CD14-positive monocyte (primary cell): ENCODE measurements at regions not wholly inside any gene's neighbourhood (a gene's known extent, or its start where the extent isn't known, plus 50 kb on each side); places are given as distances from the start of the nearest gene placed in this dataset.

ENCODE experiments used
- DNase-seq, 3 donors: peaks; one replicate each; pipeline ENCODE4 v3.0.0-alpha.2; 2011 to 2022
- H2AFZ ChIP-seq: 2 replicates; pipeline ENCODE4 v1.6.0; 2012; ENCODE audit warnings: mild to moderate bottlenecking, low read depth, low read length, inconsistent platforms; ENCODE audit not compliant: insufficient read depth, poor library complexity, severe bottlenecking
- H3K27ac ChIP-seq, 2 donors: 1 replicate in 1 of 2; 2 replicates in 1 of 2; pipeline ENCODE4 v1.5.1; 2012 to 2013; ENCODE audit warnings: low read length in 2 of 2, control low read depth in 1 of 2, inconsistent platforms in 1 of 2, low read depth in 1 of 2, mild to moderate bottlenecking in 1 of 2
- H3K27me3 ChIP-seq, 2 donors: one replicate each; pipeline versions ENCODE4 v1.6.0 to v1.6.1; 2011 to 2013; ENCODE audit warnings: low read length in 2 of 2; ENCODE audit not compliant: control insufficient read depth in 2 of 2, insufficient read depth in 2 of 2
- H3K36me3 ChIP-seq, 2 donors: replicated peaks in 1 of 2; 1 replicate in 1 of 2; 2 replicates in 1 of 2; pipeline versions ENCODE4 v1.5.1 to v1.6.1; 2012 to 2013; ENCODE audit warnings: low read length in 2 of 2, control low read depth in 1 of 2, inconsistent platforms in 1 of 2, mild to moderate bottlenecking in 1 of 2; ENCODE audit not compliant: insufficient read depth in 2 of 2, control insufficient read depth in 1 of 2
- H3K4me1 ChIP-seq, 2 donors: 1 replicate in 1 of 2; 2 replicates in 1 of 2; pipeline versions ENCODE4 v1.5.1 to v1.6.1; 2012 to 2013; ENCODE audit warnings: low read length in 2 of 2, control low read depth in 1 of 2, inconsistent platforms in 1 of 2, mild to moderate bottlenecking in 1 of 2, moderate library complexity in 1 of 2; ENCODE audit not compliant: insufficient read depth in 2 of 2, control insufficient read depth in 1 of 2
- H3K4me2 ChIP-seq: replicated peaks from 2 replicates; pipeline ENCODE3; 2012; ENCODE audit warnings: low read length, moderate library complexity, mild to moderate bottlenecking; ENCODE audit not compliant: poor library complexity, severe bottlenecking; ENCODE audit errors: extremely low read depth
- H3K4me3 ChIP-seq, 3 experiments: fragments of 200-600 bp in 1 of 3; sonication (generic) in 1 of 3; replicated peaks in 1 of 3; 1 replicate in 2 of 3; 2 replicates in 1 of 3; pipeline ENCODE4 v1.5.1; 2011 to 2013; ENCODE audit warnings: low read length in 3 of 3, mild to moderate bottlenecking in 3 of 3, control low read depth in 2 of 3, low read depth in 2 of 3, inconsistent platforms in 1 of 3, moderate library complexity in 1 of 3
- H3K79me2 ChIP-seq: 2 replicates; pipeline ENCODE4 v1.6.0; 2012; ENCODE audit warnings: mild to moderate bottlenecking, control low read depth, inconsistent platforms, low read length, moderate library complexity; ENCODE audit not compliant: insufficient read depth
- H3K9ac ChIP-seq: 2 replicates; pipeline ENCODE4 v1.6.0; 2017; ENCODE audit warnings: low read length, mild to moderate bottlenecking; ENCODE audit not compliant: insufficient read depth, poor library complexity, severe bottlenecking
- H3K9me3 ChIP-seq, 2 donors: replicated peaks in 1 of 2; 1 replicate in 1 of 2; 2 replicates in 1 of 2; pipeline versions ENCODE4 v1.5.1 to v1.6.1; 2012 to 2013; ENCODE audit warnings: low read length in 2 of 2, control low read depth in 1 of 2; ENCODE audit not compliant: control insufficient read depth in 1 of 2, insufficient read depth in 1 of 2
- H4K20me1 ChIP-seq: 2 replicates; pipeline ENCODE4 v1.6.0; 2012; ENCODE audit warnings: mild to moderate bottlenecking, low read length, control low read depth, moderate library complexity; ENCODE audit not compliant: insufficient read depth
- H3K27ac Mint-ChIP-seq, 7 donors: one replicate each; pipeline ENCODE4 v1.8.0; 2020; ENCODE audit warnings: mild to moderate bottlenecking in 7 of 7, mixed read lengths in 7 of 7, moderate library complexity in 6 of 7, inconsistent platforms in 2 of 7
- H3K27me3 Mint-ChIP-seq, 3 donors: one replicate each; pipeline ENCODE4 v1.8.0; 2021 to 2022; ENCODE audit warnings: low read depth in 3 of 3, mild to moderate bottlenecking in 3 of 3, mixed read lengths in 3 of 3, moderate library complexity in 3 of 3, inconsistent platforms in 1 of 3
- H3K36me3 Mint-ChIP-seq, 2 donors: one replicate each; pipeline ENCODE4 v1.8.0; 2020; ENCODE audit warnings: mixed read lengths in 2 of 2, inconsistent platforms in 1 of 2, mild to moderate bottlenecking in 1 of 2
- H3K4me1 Mint-ChIP-seq: one replicate; pipeline ENCODE4 v1.8.0; 2020; ENCODE audit warnings: mild to moderate bottlenecking, mixed read lengths
- H3K4me3 Mint-ChIP-seq, 2 donors: one replicate each; pipeline ENCODE4 v1.8.0; 2020; ENCODE audit warnings: mild to moderate bottlenecking in 2 of 2, mixed read lengths in 2 of 2, moderate library complexity in 1 of 2
- H3K9me3 Mint-ChIP-seq, 7 donors: one replicate each; pipeline ENCODE4 v1.8.0; 2020 to 2022; ENCODE audit warnings: mixed read lengths in 7 of 7, mild to moderate bottlenecking in 6 of 7, moderate library complexity in 6 of 7, inconsistent platforms in 2 of 7
- WGBS: methylation state at CpG from one replicate; pipeline ENCODE4 v1.1.5; 2013; ENCODE audit warnings: missing lambda C conversion rate; ENCODE audit not compliant: insufficient coverage; 5-methylcytosine and 5-hydroxymethylcytosine counted together
- intact Hi-C, 2 donors: fragments of 100-400 bp; cut with micrococcal nuclease; formaldehyde crosslinking; loops; one replicate each; pipeline versions ENCODE4 v1.15.0 to v1.15.1; 2023
- TF ChIP-seq, protein P1 (sequence below): fragments of 200-600 bp; IDR thresholded peaks from one replicate; pipeline ENCODE4 v1.8.0; 2022; ENCODE audit warnings: antibody characterized with exemption, mild to moderate bottlenecking

DNA sequence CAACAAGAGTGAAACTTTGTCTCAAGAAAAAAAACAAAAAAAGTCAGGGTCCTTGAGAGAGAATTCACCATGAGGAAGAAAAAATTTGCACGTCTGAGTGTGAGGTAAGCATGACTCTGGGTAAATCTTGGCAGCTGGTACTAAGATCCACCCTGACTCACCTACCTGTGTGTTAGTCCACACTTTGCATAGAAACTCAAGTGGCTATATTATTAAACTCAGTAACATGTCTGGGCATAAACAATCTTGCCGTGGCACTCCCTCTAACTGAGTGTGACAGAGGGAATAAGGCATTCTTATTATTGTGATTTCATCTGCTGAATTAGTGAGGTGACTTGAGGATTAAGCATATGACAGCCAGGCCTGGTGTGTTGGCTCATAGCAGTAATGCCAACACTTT is 259.4 kb upstream of the VLDLR start:
- no CpG with 5 or more reads among the region's 2 CpGs for whole genome bisulfite sequencing
- Mint-ChIP-seq H3K27ac (no peak overlapping the region), H3K36me3 (no peaks in the 10 kb centered on the region), H3K9me3 (no peaks in the 10 kb centered on the region), H3K27me3 (peaks cover 0 to 6% (median 3%) of the 10 kb centered on the region in 3 donors), H3K4me3 (no peak overlapping the region), H3K4me1 (no peaks in the 10 kb centered on the region)
- Histone ChIP-seq H3K27ac (no peak overlapping the region), H3K4me1 (no peaks in the 10 kb centered on the region), H4K20me1 (no peaks in the 10 kb centered on the region), H2AFZ (no peak overlapping the region), H3K4me3 (no peak overlapping the region), H3K27me3 (no peaks in the 10 kb centered on the region), H3K9me3 (no peaks in the 10 kb centered on the region), H3K79me2 (no peaks in the 10 kb centered on the region), H3K9ac (no peak overlapping the region), H3K4me2 (no peak overlapping the region), H3K36me3 (no peaks in the 10 kb centered on the region)
- TF ChIP-seq, protein P1, sequence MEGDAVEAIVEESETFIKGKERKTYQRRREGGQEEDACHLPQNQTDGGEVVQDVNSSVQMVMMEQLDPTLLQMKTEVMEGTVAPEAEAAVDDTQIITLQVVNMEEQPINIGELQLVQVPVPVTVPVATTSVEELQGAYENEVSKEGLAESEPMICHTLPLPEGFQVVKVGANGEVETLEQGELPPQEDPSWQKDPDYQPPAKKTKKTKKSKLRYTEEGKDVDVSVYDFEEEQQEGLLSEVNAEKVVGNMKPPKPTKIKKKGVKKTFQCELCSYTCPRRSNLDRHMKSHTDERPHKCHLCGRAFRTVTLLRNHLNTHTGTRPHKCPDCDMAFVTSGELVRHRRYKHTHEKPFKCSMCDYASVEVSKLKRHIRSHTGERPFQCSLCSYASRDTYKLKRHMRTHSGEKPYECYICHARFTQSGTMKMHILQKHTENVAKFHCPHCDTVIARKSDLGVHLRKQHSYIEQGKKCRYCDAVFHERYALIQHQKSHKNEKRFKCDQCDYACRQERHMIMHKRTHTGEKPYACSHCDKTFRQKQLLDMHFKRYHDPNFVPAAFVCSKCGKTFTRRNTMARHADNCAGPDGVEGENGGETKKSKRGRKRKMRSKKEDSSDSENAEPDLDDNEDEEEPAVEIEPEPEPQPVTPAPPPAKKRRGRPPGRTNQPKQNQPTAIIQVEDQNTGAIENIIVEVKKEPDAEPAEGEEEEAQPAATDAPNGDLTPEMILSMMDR: no peak
- intact Hi-C loops: no loop called here
- DNase-seq: no peak

DNA sequence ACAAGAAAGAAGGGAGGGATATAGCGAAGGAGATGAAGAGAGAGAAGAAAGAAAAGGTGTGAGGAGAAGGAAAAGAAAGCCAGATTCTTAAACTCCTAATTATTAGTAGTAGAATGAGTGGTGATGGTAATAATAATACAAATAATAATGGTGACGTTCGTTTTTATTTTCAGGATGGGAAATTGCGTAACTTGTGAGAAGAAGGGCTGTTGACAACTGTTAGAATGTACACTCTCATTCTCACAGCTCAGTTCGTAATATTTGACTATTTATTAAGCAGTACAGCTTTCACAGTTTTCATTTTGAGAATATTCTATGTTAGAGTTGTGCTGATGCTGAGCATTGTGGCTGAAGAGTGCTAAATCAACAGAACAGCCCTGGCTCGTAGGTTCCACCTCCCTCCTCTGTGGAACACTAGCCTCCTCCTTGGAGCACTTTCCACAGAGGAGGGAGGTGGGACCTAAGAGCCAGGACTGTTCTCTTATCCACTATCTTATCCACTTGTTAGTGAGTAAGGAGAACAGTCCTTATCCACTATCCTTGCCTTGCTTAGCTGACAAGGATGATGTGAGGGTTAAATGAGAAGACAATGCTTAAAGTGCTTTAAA is 258.3 kb upstream of the VLDLR start:
- Histone ChIP-seq H2AFZ (no peak overlapping the region), H3K27ac (no peak overlapping the region), H3K36me3 (no peaks in the 10 kb centered on the region), H3K79me2 (no peaks in the 10 kb centered on the region), H3K4me2 (no peak overlapping the region), H4K20me1 (no peaks in the 10 kb centered on the region), H3K9ac (no peak overlapping the region), H3K4me3 (no peak overlapping the region), H3K4me1 (no peaks in the 10 kb centered on the region), H3K9me3 (peaks cover 0 to 5% of the 10 kb centered on the region in 2 donors), H3K27me3 (no peaks in the 10 kb centered on the region)
- TF ChIP-seq, protein P1: no peak
- Mint-ChIP-seq H3K4me1 (no peaks in the 10 kb centered on the region), H3K4me3 (no peak overlapping the region), H3K27ac (no peak overlapping the region), H3K36me3 (no peaks in the 10 kb centered on the region), H3K9me3 (peaks cover 0 to 6% (median 0%) of the 10 kb centered on the region in 7 donors), H3K27me3 (peaks cover 0 to 6% (median 3%) of the 10 kb centered on the region in 3 donors)
- no peak for DNase-seq
- WGBS: no CpG with 5 or more reads among the region's 6 CpGs
- intact Hi-C loops: no loop called here
